ENCODE measurements at regions not wholly inside any gene's neighbourhood (a gene's known extent, or its start where the extent isn't known, plus 50 kb on each side); places are given as distances from the start of the nearest gene placed in this dataset.

GRCh38 chr4:176469546-176469945, 149.8 kb downstream of the SPCS3 start (continued):
- TF ChIP-seq IRF2 (CRISPR knock-in tag; IDR thresholded peaks at IDR 0.05; ENCODE audit: borderline replicate concordance, low read depth), result no peak

- CTCF ChIA-PET, result no interaction called here
Observed at GRCh38 chr4:176470671-176471070, 150.9 kb downstream of the SPCS3 start.

More at GRCh38 chr4:176470671-176471070, 150.9 kb downstream of the SPCS3 start:
- POLR2A ChIA-PET, result no interaction called here
- Mint-ChIP-seq H3K9me3 (peaks cover 27% of the 10 kb centered on the region), H3K4me3 (no peak overlapping the region), H3K27ac (no peak overlapping the region), H3K4me1 (no peaks in the 10 kb centered on the region), H3K36me3 (peaks cover 16% of the 10 kb centered on the region), H3K27me3 (ENCODE audit: low read depth) (no peaks in the 10 kb centered on the region)
- no peak for DNase-seq (ENCODE audit: low spot score)
- ATAC-seq, result no peak
- TF ChIP-seq SP1 (CRISPR knock-in tag; conservative IDR thresholded peaks at IDR 0.05) (no peak), ZNF396 (CRISPR knock-in tag; IDR thresholded peaks at IDR 0.05; ENCODE audit: borderline replicate concordance) (no peak), ZNF425 (CRISPR knock-in tag; conservative IDR thresholded peaks at IDR 0.05) (no peak), SMAD4 (CRISPR knock-in tag; IDR thresholded peaks at IDR 0.05) (no peak), GABPB1 (CRISPR knock-in tag; IDR thresholded peaks at IDR 0.05) (no peak), ZNF416 (CRISPR knock-in tag; IDR thresholded peaks at IDR 0.05) (no peak), MYBL2 (CRISPR knock-in tag; IDR thresholded peaks at IDR 0.05) (no peak), HMGXB4 (CRISPR knock-in tag; IDR thresholded peaks at IDR 0.05) (no peak), E2F5 (CRISPR knock-in tag; IDR thresholded peaks at IDR 0.05) (no peak), PREB (CRISPR knock-in tag; IDR thresholded peaks at IDR 0.05; ENCODE audit: borderline replicate concordance) (no peak), KAT7 (CRISPR knock-in tag; IDR thresholded peaks at IDR 0.05; ENCODE audit: borderline replicate concordance) (no peak), ZNF121 (CRISPR knock-in tag; IDR thresholded peaks at IDR 0.05) (no peak), GTF2I (CRISPR knock-in tag; conservative IDR thresholded peaks at IDR 0.05) (no peak), ESRRA (CRISPR knock-in tag; IDR thresholded peaks at IDR 0.05; ENCODE audit: borderline replicate concordance) (no peak), AFF4 (CRISPR knock-in tag; IDR thresholded peaks at IDR 0.05; ENCODE audit: borderline replicate concordance) (no peak)
